GM12878 (cell line): ENCODE measurements at regions not wholly inside any gene's neighbourhood (a gene's known extent, or its start where the extent isn't known, plus 50 kb on each side); places are given as distances from the start of the nearest gene placed in this dataset.

Experiments used
- ATAC-seq: fragments of 200-7000 bp; cut with Tn5 transposase; 3 replicates; pipeline ENCODE4 v1.9.1; 2020; ENCODE audit warnings: mild to moderate bottlenecking, moderate library complexity
- BruUV-seq: library from RNA; stranded (reverse); fragments of 400-500 nt; replicated peaks from 2 replicates; lab custom pipeline; 2021; lab: Mats Ljungman, UMichigan
- CTCF ChIA-PET: fragments of 300-600 bp; sonication (Branson Sonifier 250); formaldehyde crosslinking; extraction: SDS; loops from one replicate; lab custom pipeline; 2021; ENCODE audit warnings: inconsistent platforms; lab: Yijun Ruan, JAX
- POLR2A ChIA-PET: fragments of 350-600 bp; formaldehyde crosslinking; extraction: SDS; loops from one replicate; lab custom pipeline; 2021; ENCODE audit warnings: inconsistent platforms; lab: Charles Lee
- RAD21 ChIA-PET: fragments of 300-600 bp; sonication (Branson Sonifier 250); formaldehyde crosslinking; loops from one replicate; lab custom pipeline; 2023; ENCODE audit warnings: antibody characterized with exemption; ENCODE audit not compliant: unreplicated experiment; lab: Charles Lee
- SMC1A ChIA-PET: fragments of 300-600 bp; sonication (Branson Sonifier 250); formaldehyde crosslinking; loops from one replicate; lab custom pipeline; 2023; ENCODE audit not compliant: unreplicated experiment, uncharacterized antibody; lab: Charles Lee
- DNase-seq: peaks from one replicate; pipeline ENCODE4 v3.0.0-alpha.2; 2011; ENCODE audit warnings: low read depth, low spot score
- FAIRE-seq: peaks from 3 replicates; lab custom pipeline; 2011; peaks lifted over from hg19 to GRCh38; lab: Jason Lieb, UNC
- H2AFZ ChIP-seq: 2 replicates; pipeline ENCODE4 v1.6.0; 2011; ENCODE audit warnings: low read depth, low read length, control low read depth; ENCODE audit not compliant: control insufficient read depth
- H3K27ac ChIP-seq: 2 replicates; pipeline ENCODE4 v1.5.1; 2011; ENCODE audit warnings: control low read depth; ENCODE audit not compliant: control insufficient read depth, insufficient read depth
- H3K27me3 ChIP-seq, 2 experiments: replicated peaks in 1 of 2; 2 replicates each; pipeline versions ENCODE4 v1.6.0 to v1.6.1; 2011; ENCODE audit warnings: low read length in 1 of 2; ENCODE audit not compliant: control insufficient read depth in 2 of 2, insufficient read depth in 2 of 2
- H3K36me3 ChIP-seq, 2 experiments: 2 replicates each; pipeline ENCODE4 v1.5.1; 2011; ENCODE audit warnings: low read length in 1 of 2; ENCODE audit not compliant: control insufficient read depth in 2 of 2, insufficient read depth in 2 of 2
- H3K4me1 ChIP-seq: 2 replicates; pipeline ENCODE4 v1.6.1; 2011; ENCODE audit warnings: mild to moderate bottlenecking, low read length, moderate library complexity, mixed read lengths; ENCODE audit not compliant: control insufficient read depth, insufficient read depth
- H3K4me2 ChIP-seq: 2 replicates; pipeline ENCODE4 v1.6.0; 2011; ENCODE audit warnings: control low read depth; ENCODE audit not compliant: control insufficient read depth, insufficient read depth
- H3K4me3 ChIP-seq: fragments of 200-600 bp; sonication (generic); 2 replicates; pipeline ENCODE4 v1.5.1; 2016
- H3K79me2 ChIP-seq: 2 replicates; pipeline ENCODE4 v1.6.0; 2011; ENCODE audit warnings: low read length; ENCODE audit not compliant: control insufficient read depth, insufficient read depth
- H3K9ac ChIP-seq: 2 replicates; pipeline ENCODE4 v1.8.0; 2011; ENCODE audit warnings: low read length, control low read depth, mixed read lengths; ENCODE audit not compliant: control insufficient read depth, insufficient read depth
- H3K9me3 ChIP-seq: replicated peaks from 3 replicates; pipeline ENCODE4 v1.5.1; 2011; ENCODE audit warnings: mild to moderate bottlenecking, low read length; ENCODE audit not compliant: control insufficient read depth, insufficient read depth
- H4K20me1 ChIP-seq: 2 replicates; pipeline ENCODE4 v1.6.0; 2011; ENCODE audit not compliant: control insufficient read depth, insufficient read depth
- CREB1 ChIP-seq: IDR thresholded peaks from 2 replicates; pipeline ENCODE4 v1.6.1; 2012; ENCODE audit warnings: low read depth, mild to moderate bottlenecking, inconsistent platforms
- CUX1 ChIP-seq: IDR thresholded peaks from 2 replicates; pipeline ENCODE4 v1.6.1; 2012; ENCODE audit warnings: improper control_type of control experiment, low read depth, low read length; ENCODE audit not compliant: insufficient replicate concordance
- MEF2B ChIP-seq: fragments of 450-650 bp; IDR thresholded peaks from 2 replicates; pipeline ENCODE4 v1.6.1; 2018; ENCODE audit warnings: mild to moderate bottlenecking, moderate library complexity; ENCODE audit not compliant: partially characterized antibody, poor library complexity, severe bottlenecking
- NFXL1 ChIP-seq: fragments of 450-650 bp; IDR thresholded peaks from 2 replicates; pipeline ENCODE4 v1.6.1; 2017; ENCODE audit warnings: antibody characterized with exemption, mild to moderate bottlenecking, borderline replicate concordance
- POLR2AphosphoS2 ChIP-seq: IDR thresholded peaks from 2 replicates; pipeline ENCODE4 v1.6.1; 2011; ENCODE audit warnings: low read depth, mild to moderate bottlenecking, low read length, improper control_type of control experiment, moderate library complexity
- RBBP5 ChIP-seq: fragments of 200-600 bp; sonication (generic); conservative IDR thresholded peaks from 2 replicates; pipeline ENCODE4 v1.6.1; 2016
- SIX5 ChIP-seq: IDR thresholded peaks from 2 replicates; pipeline ENCODE4 v1.6.1; 2011; ENCODE audit warnings: mild to moderate bottlenecking, low read depth, low read length, moderate library complexity; ENCODE audit not compliant: severe bottlenecking
- SMAD1 ChIP-seq: fragments of 450-650 bp; IDR thresholded peaks from 2 replicates; pipeline ENCODE4 v1.6.1; 2018; ENCODE audit warnings: mild to moderate bottlenecking, low read depth; ENCODE audit not compliant: partially characterized antibody
- STAT1 ChIP-seq: fragments of 450-650 bp; conservative IDR thresholded peaks from 2 replicates; pipeline ENCODE4 v1.6.1; 2014; ENCODE audit warnings: antibody characterized with exemption, mild to moderate bottlenecking
- YBX1 ChIP-seq: fragments of 450-650 bp; IDR thresholded peaks from 2 replicates; pipeline ENCODE4 v1.6.1; 2016; ENCODE audit warnings: antibody characterized with exemption
- WGBS: methylation state at CpG from one replicate; pipeline ENCODE4 v1.1.6; 2016; ENCODE audit warnings: low lambda C conversion rate; ENCODE audit not compliant: insufficient replicate concordance, insufficient coverage; ENCODE audit errors: missing lambda C conversion rate; 5-methylcytosine and 5-hydroxymethylcytosine counted together
- in situ Hi-C: fragments of 300-500 bp; cut with MboI; formaldehyde crosslinking; loops from 9 replicates; pipeline ENCODE4 v1.14.3; 2018; ENCODE audit warnings: mixed read lengths
- intact Hi-C: fragments of 100-400 bp; cut with micrococcal nuclease; formaldehyde crosslinking; loops from one replicate; pipeline ENCODE4 v1.14.2; 2022; ENCODE audit not compliant: unreplicated experiment
- TF ChIP-seq, protein P1 (sequence below): IDR thresholded peaks from 2 replicates; pipeline ENCODE4 v1.6.1; 2012; ENCODE audit warnings: low read length, inconsistent platforms
- TF ChIP-seq, protein P2 (sequence below): fragments of 150-350 bp; IDR thresholded peaks from 2 replicates; pipeline ENCODE4 v1.6.1; 2016; ENCODE audit warnings: low read depth, low read length

DNA sequence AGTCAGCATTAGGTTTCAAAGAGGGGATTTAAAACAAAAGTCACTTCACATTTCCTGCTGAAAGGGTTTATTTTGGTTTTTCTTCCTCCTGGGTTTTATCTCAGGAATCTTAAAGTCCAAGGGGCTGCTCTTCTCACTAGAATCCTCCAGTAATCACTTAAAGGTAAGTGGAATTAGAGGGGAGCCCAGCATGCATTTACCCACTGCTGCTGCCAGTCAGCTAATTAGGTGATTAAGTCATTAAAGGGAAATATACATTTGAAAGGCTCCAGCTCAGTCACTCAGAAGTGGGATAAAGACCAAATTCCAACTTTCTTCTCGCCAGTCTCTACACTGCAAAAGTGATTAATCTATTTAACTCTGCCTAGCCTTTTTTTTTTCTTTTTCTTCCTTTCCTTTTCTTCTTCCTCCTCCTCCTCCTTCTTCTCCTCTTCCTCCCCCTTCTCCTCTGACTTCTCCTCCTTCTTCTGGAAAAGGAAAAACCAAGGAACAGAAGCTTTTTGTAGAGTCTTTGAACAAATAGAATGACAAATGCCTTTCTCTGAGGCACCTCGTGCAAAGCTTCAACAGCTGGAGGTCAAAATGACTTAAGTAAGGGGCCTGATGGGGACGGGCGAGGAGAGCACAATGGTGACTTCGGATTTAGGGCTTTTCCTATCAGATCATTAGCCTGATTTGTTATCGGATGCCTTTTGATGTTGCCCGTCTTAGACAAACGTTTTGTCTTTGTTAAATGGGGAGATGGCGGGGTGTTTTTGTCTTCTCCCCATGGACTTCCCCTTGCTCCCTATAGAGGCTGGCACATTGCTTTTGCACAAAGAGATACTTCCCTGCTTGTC is 617.6 kb downstream of the IRX1 start:
- no peak overlapping the region for H2AFZ ChIP-seq
- H3K27ac ChIP-seq, result no peak overlapping the region
- no peaks in the 10 kb centered on the region; the same call in 1 of the 3 replicates for H3K9me3 ChIP-seq
- DNase-seq (no peak), FAIRE-seq (no peak), ATAC-seq (no peak)
- 18% methylated on average over 9 of the region's 9 CpGs for WGBS
- no peaks in the 10 kb centered on the region for H3K79me2 ChIP-seq
- intact Hi-C loops, result no loop called here
- no peaks in the 10 kb centered on the region for H3K4me1 ChIP-seq
- BruUV-seq, result no TSS peak
- H3K4me3 ChIP-seq, result no peak overlapping the region
- H3K4me2 ChIP-seq, result no peak overlapping the region
- in situ Hi-C loops, result no loop called here
- H3K9ac ChIP-seq, result no peak overlapping the region
- ChIA-PET POLR2A (no interaction called here), SMC1A (no interaction called here), CTCF (no interaction called here), RAD21 (no interaction called here)
- no peaks in the 10 kb centered on the region for H4K20me1 ChIP-seq
- H3K27me3 ChIP-seq, result no peaks in the 10 kb centered on the region
- no peaks in the 10 kb centered on the region for H3K36me3 ChIP-seq
- TF ChIP-seq CUX1 (no peak), RBBP5 (no peak), CREB1 (no peak), YBX1 (no peak), SIX5 (no peak), POLR2AphosphoS2 (no peak), SMAD1 (no peak), NFXL1 (no peak), MEF2B (no peak), STAT1 (no peak)
- TF ChIP-seq, protein P1, sequence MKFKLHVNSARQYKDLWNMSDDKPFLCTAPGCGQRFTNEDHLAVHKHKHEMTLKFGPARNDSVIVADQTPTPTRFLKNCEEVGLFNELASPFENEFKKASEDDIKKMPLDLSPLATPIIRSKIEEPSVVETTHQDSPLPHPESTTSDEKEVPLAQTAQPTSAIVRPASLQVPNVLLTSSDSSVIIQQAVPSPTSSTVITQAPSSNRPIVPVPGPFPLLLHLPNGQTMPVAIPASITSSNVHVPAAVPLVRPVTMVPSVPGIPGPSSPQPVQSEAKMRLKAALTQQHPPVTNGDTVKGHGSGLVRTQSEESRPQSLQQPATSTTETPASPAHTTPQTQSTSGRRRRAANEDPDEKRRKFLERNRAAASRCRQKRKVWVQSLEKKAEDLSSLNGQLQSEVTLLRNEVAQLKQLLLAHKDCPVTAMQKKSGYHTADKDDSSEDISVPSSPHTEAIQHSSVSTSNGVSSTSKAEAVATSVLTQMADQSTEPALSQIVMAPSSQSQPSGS, result no peak
- TF ChIP-seq, protein P2, sequence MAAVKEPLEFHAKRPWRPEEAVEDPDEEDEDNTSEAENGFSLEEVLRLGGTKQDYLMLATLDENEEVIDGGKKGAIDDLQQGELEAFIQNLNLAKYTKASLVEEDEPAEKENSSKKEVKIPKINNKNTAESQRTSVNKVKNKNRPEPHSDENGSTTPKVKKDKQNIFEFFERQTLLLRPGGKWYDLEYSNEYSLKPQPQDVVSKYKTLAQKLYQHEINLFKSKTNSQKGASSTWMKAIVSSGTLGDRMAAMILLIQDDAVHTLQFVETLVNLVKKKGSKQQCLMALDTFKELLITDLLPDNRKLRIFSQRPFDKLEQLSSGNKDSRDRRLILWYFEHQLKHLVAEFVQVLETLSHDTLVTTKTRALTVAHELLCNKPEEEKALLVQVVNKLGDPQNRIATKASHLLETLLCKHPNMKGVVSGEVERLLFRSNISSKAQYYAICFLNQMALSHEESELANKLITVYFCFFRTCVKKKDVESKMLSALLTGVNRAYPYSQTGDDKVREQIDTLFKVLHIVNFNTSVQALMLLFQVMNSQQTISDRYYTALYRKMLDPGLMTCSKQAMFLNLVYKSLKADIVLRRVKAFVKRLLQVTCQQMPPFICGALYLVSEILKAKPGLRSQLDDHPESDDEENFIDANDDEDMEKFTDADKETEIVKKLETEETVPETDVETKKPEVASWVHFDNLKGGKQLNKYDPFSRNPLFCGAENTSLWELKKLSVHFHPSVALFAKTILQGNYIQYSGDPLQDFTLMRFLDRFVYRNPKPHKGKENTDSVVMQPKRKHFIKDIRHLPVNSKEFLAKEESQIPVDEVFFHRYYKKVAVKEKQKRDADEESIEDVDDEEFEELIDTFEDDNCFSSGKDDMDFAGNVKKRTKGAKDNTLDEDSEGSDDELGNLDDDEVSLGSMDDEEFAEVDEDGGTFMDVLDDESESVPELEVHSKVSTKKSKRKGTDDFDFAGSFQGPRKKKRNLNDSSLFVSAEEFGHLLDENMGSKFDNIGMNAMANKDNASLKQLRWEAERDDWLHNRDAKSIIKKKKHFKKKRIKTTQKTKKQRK, result no peak
